Osteoblast (primary cell): ENCODE measurements at regions not wholly inside any gene's neighbourhood (a gene's known extent, or its start where the extent isn't known, plus 50 kb on each side); places are given as distances from the start of the nearest gene placed in this dataset.
A peak's percentile ranks its signal among the peaks of the same experiment; 100 is the strongest.

Experiments
- DNase-seq: peaks from one replicate; pipeline ENCODE4 v3.0.0; 2011; ENCODE audit warnings: low spot score, mixed read lengths; ENCODE audit not compliant: insufficient read length; ENCODE audit errors: missing footprints
- H2AFZ ChIP-seq: 2 replicates; pipeline ENCODE4 v1.6.0; 2011; ENCODE audit warnings: mild to moderate bottlenecking, low read length
- H3K27ac ChIP-seq: 2 replicates; pipeline ENCODE4 v1.5.1; 2011; ENCODE audit warnings: mild to moderate bottlenecking, low read depth, low read length, moderate library complexity
- H3K27me3 ChIP-seq: 2 replicates; pipeline ENCODE4 v1.6.0; 2012; ENCODE audit warnings: mild to moderate bottlenecking, control low read depth, inconsistent platforms, low read length, moderate library complexity; ENCODE audit not compliant: insufficient read depth
- H3K36me3 ChIP-seq: 2 replicates; pipeline ENCODE4 v1.5.1; 2011; ENCODE audit warnings: mild to moderate bottlenecking, low read length, control low read depth, moderate library complexity; ENCODE audit not compliant: insufficient read depth
- H3K4me1 ChIP-seq: 2 replicates; pipeline ENCODE4 v1.5.1; 2011; ENCODE audit warnings: mild to moderate bottlenecking, low read length, control low read depth, moderate library complexity; ENCODE audit not compliant: insufficient read depth
- H3K4me2 ChIP-seq: 2 replicates; pipeline ENCODE4 v1.6.0; 2011; ENCODE audit warnings: mild to moderate bottlenecking, low read length; ENCODE audit not compliant: insufficient read depth
- H3K4me3 ChIP-seq: fragments of 200-600 bp; sonication (generic); 3 replicates; pipeline ENCODE4 v1.5.1; 2012; ENCODE audit warnings: mild to moderate bottlenecking, low read length, inconsistent platforms; ENCODE audit not compliant: insufficient read depth
- H3K79me2 ChIP-seq: 2 replicates; pipeline ENCODE4 v1.6.0; 2012; ENCODE audit warnings: mild to moderate bottlenecking, low read length, control low read depth, inconsistent platforms; ENCODE audit not compliant: insufficient read depth
- H3K9me3 ChIP-seq: 2 replicates; pipeline ENCODE4 v1.5.1; 2011; ENCODE audit warnings: low read depth, low read length, control low read depth
- H4K20me1 ChIP-seq: 2 replicates; pipeline ENCODE4 v1.6.0; 2012; ENCODE audit warnings: mild to moderate bottlenecking, low read length, control low read depth; ENCODE audit not compliant: insufficient read depth
- CTCF ChIP-seq: IDR thresholded peaks from 2 replicates; pipeline ENCODE4 v1.5.1; 2011; ENCODE audit warnings: mild to moderate bottlenecking, low read depth, low read length, moderate library complexity; ENCODE audit errors: extremely low read depth

- Histone ChIP-seq H3K4me1 (peaks cover 4% of the 10 kb centered on the region), H3K79me2 (no peaks in the 10 kb centered on the region), H3K4me2 (no peak overlapping the region), H3K9me3 (no peaks in the 10 kb centered on the region), H3K27ac (no peak overlapping the region), H3K27me3 (peaks cover 19% of the 10 kb centered on the region), H3K36me3 (no peaks in the 10 kb centered on the region), H2AFZ (no peak overlapping the region), H3K4me3 (no peak overlapping the region), H4K20me1 (no peaks in the 10 kb centered on the region)
- no peak for DNase-seq
- TF ChIP-seq CTCF = no peak
Measured at GRCh38 chr22:22064580-22064979, 82.0 kb upstream of the TOP3B start.

DNA sequence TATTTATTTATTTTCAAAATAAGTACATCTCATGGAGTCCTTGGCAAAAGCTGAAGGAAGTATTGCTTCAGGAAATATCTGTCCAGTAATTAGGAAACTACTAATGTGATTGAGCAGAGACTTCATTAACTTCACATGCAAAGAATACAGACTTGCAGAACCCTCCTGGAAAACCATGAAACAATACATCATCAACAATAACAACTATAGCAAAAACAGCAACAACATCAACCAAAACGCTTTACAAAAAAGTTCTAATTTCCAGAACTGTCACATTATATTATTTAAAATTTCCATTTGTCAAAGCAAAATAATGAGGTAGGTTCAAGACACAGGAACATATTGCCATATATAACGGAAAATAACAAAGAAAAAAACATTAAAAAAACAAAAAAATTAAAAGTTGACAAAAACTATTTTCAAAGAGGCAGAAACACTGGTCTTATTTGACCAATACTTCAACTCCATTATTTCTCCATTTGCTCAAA is 79.8 kb upstream of the TOP3B start:
- H3K4me1 ChIP-seq = peaks cover 4% of the 10 kb centered on the region
- H3K4me3 ChIP-seq = no peak overlapping the region
- H3K27ac ChIP-seq = no peak overlapping the region
- no peaks in the 10 kb centered on the region for H4K20me1 ChIP-seq
- H2AFZ ChIP-seq = no peak overlapping the region
- peaks cover 22% of the 10 kb centered on the region for H3K27me3 ChIP-seq
- no peak for TF ChIP-seq CTCF
- H3K79me2 ChIP-seq = no peaks in the 10 kb centered on the region
- no peak overlapping the region for H3K4me2 ChIP-seq
- no peak for DNase-seq
- no peaks in the 10 kb centered on the region for H3K36me3 ChIP-seq
- no peaks in the 10 kb centered on the region for H3K9me3 ChIP-seq

DNA sequence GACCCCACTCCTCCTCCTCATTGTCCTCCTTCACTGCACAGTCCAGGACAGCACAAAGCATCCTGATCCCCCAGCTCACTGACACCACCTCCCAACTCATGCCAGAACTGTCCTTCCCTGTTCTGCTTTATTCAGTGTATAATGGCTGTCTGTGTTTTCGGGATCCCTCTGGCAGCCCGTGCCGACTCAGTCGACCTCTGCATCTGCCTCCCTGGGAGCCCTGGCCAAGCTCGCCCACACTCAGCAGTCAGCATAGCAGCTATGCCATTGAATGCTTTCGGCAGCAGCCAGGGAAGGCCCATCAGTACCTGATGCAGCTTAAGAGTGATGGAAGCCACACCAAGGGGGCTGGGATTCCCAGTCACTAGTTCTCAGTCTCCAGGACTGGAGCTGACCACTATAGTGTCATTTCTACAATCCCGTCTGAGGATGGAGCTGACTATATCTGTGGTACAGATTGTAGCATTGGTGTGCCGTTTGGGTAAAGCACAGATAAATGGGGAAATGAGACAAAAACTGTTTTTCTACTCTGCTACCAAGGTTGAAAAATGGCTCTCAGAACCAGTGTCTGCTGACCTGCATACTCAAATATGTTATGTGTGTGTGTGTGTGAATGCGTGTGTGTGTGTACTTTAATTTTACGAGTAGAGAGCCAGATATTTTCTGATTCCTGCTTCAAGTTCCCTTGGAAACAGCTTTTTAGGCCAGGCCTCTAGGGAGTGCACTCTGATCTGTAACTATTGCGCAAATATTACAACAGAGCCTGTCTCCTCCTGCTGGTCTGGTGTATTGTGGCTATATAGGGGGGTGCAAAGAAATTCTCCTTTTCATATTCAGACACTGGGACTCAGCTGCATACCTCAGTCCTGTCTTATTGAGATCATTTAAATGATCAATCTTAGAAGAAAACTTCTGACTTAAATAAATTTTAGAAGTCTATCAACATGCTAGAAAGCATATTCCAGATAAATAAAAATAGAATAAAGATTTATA is 78.8 kb upstream of the TOP3B start:
- Histone ChIP-seq H3K4me1 (peaks cover 4% of the 10 kb centered on the region), H2AFZ (peak overlapping the region; percentile 39), H3K79me2 (no peaks in the 10 kb centered on the region), H3K4me2 (peak overlapping the region; percentile 57), H3K9me3 (no peaks in the 10 kb centered on the region), H3K27ac (peak overlapping the region; percentile 49), H3K4me3 (no peak overlapping the region), H4K20me1 (no peaks in the 10 kb centered on the region), H3K36me3 (no peaks in the 10 kb centered on the region), H3K27me3 (peaks cover 15% of the 10 kb centered on the region)
- TF ChIP-seq CTCF = peak; percentile 34
- DNase-seq = peak; percentile 57
